ENCODE measurements at regions not wholly inside any gene's neighbourhood (a gene's known extent, or its start where the extent isn't known, plus 50 kb on each side); places are given as distances from the start of the nearest gene placed in this dataset.

DNA sequence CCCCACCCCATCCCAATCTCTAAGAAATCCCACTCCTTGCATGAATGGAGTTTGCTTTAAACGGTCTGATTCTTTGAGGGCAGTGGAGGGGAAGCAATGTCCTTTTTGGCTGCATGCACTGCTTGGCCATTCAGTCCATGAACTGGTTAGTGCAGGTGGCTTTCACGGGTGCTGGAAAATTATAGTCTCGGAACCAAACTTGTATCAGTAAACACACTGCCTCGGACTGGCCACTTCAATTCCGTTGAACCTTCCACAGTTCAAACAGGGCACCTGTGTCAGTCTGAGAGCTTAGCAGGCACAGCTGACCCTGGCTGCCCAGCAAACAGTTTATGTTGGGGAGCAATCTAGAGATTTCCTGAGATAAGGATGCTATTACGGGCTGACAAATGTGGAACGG is 255.6 kb downstream of the DHX15 start:
- BruUV-seq (replicated peaks), result no TSS peak
- Mint-ChIP-seq H3K4me1 (ENCODE audit: insufficient read depth, unreplicated experiment) (peaks cover 23% of the 10 kb centered on the region), H3K4me3 (ENCODE audit: unreplicated experiment) (no peak overlapping the region), H3K27me3 (ENCODE audit: insufficient read depth, unreplicated experiment) (no peaks in the 10 kb centered on the region), H3K27ac (ENCODE audit: low read depth, unreplicated experiment) (no peak overlapping the region), H3K9me3 (ENCODE audit: unreplicated experiment) (no peaks in the 10 kb centered on the region), H3K36me3 (ENCODE audit: insufficient read depth, unreplicated experiment) (peaks cover 5% of the 10 kb centered on the region)
- no peak for DNase-seq (ENCODE audit: unreplicated experiment)
- ChIA-PET POLR2A (no interaction called here), CTCF (interaction anchor here (0.6 kb wide), 1 partner anchor 788 kb away, joined by 3 read pairs; no protein-coding TSS in a partner anchor)
- TF ChIP-seq, protein P1, sequence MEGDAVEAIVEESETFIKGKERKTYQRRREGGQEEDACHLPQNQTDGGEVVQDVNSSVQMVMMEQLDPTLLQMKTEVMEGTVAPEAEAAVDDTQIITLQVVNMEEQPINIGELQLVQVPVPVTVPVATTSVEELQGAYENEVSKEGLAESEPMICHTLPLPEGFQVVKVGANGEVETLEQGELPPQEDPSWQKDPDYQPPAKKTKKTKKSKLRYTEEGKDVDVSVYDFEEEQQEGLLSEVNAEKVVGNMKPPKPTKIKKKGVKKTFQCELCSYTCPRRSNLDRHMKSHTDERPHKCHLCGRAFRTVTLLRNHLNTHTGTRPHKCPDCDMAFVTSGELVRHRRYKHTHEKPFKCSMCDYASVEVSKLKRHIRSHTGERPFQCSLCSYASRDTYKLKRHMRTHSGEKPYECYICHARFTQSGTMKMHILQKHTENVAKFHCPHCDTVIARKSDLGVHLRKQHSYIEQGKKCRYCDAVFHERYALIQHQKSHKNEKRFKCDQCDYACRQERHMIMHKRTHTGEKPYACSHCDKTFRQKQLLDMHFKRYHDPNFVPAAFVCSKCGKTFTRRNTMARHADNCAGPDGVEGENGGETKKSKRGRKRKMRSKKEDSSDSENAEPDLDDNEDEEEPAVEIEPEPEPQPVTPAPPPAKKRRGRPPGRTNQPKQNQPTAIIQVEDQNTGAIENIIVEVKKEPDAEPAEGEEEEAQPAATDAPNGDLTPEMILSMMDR (IDR thresholded peaks at IDR 0.05; ENCODE audit: unreplicated experiment), result no peak
- intact Hi-C loops (cut with micrococcal nuclease), result loop anchor here (10.0 kb wide), 1 partner anchor 224 kb away; no protein-coding TSS in a partner anchor

DNA sequence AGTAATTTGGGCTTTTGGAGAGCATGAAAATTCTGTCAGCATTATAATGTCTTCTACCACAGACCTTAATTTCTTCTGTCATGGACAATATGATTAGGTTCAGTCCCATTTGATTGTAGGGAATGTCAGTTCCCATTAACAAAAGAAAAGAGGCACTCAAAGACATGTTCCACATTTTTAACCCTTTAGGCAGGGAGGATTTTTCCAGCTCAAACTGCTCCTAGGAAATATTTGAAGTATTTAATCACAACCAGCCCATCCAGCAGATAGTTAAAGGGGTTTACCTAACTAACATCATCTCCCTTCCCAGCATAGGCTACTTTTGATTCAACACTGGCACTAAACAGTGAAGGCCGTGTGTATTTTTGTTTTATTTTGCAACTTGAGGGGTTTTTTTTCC is 256.0 kb downstream of the DHX15 start:
- peaks cover 26% of the 10 kb centered on the region for H3K4me1 Mint-ChIP-seq (ENCODE audit: insufficient read depth, unreplicated experiment)
- no TSS peak for BruUV-seq (replicated peaks)
- no peaks in the 10 kb centered on the region for H3K9me3 Mint-ChIP-seq (ENCODE audit: unreplicated experiment)
- peaks cover 5% of the 10 kb centered on the region for H3K36me3 Mint-ChIP-seq (ENCODE audit: insufficient read depth, unreplicated experiment)
- POLR2A ChIA-PET, result no interaction called here
- CTCF ChIA-PET, result interaction anchor here (0.6 kb wide), 1 partner anchor 787 kb away, joined by 3 read pairs; no protein-coding TSS in a partner anchor
- intact Hi-C loops (cut with micrococcal nuclease), result loop anchor here (10.0 kb wide), 1 partner anchor 224 kb away; no protein-coding TSS in a partner anchor
- TF ChIP-seq, protein P1 (IDR thresholded peaks at IDR 0.05; ENCODE audit: unreplicated experiment), result no peak
- no peak overlapping the region for H3K27ac Mint-ChIP-seq (ENCODE audit: low read depth, unreplicated experiment)
- H3K27me3 Mint-ChIP-seq (ENCODE audit: insufficient read depth, unreplicated experiment), result no peaks in the 10 kb centered on the region
- H3K4me3 Mint-ChIP-seq (ENCODE audit: unreplicated experiment), result no peak overlapping the region
- DNase-seq (ENCODE audit: unreplicated experiment), result no peak

DNA sequence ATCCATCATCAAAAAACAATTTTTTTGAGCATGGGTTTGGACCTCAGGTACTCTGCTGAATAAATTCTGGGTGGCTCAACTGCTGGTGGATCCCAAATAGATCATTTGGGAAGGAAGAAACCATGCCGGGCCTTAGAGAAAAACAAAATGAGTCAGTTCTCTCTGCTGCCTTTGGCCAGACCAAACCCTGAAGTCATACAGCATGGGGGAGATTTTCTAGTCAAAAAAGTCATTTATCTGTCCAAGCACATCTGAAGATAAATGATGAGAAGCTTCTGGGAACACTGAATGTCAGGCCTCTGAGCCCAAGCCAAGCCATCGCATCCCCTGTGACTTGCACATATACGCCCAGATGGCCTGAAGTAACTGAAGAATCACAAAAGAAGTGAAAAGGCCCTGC is 261.4 kb downstream of the DHX15 start:
- BruUV-seq (replicated peaks), result no TSS peak
- intact Hi-C loops (cut with micrococcal nuclease), result loop anchor here (10.0 kb wide), 1 partner anchor 218 kb away; no protein-coding TSS in a partner anchor
- TF ChIP-seq, protein P1 (IDR thresholded peaks at IDR 0.05; ENCODE audit: unreplicated experiment), result no peak
- no peaks in the 10 kb centered on the region for H3K9me3 Mint-ChIP-seq (ENCODE audit: unreplicated experiment)
- H3K4me3 Mint-ChIP-seq (ENCODE audit: unreplicated experiment), result no peak overlapping the region
- H3K27me3 Mint-ChIP-seq (ENCODE audit: insufficient read depth, unreplicated experiment), result no peaks in the 10 kb centered on the region
- ChIA-PET POLR2A (interaction anchor here (0.8 to 2.8 kb wide), 5 partner anchors 10 to 454 kb away, joined by 3 to 18 read pairs (median 4); no protein-coding TSS in a partner anchor), CTCF (interaction anchor here (1.0 to 3.4 kb wide), 2 partner anchors 8 to 434 kb away, joined by 3 to 9 read pairs; no protein-coding TSS in a partner anchor)
- peak overlapping the region; percentile 39 for H3K27ac Mint-ChIP-seq (ENCODE audit: low read depth, unreplicated experiment)
- peaks cover 41% of the 10 kb centered on the region for H3K4me1 Mint-ChIP-seq (ENCODE audit: insufficient read depth, unreplicated experiment)
- DNase-seq (ENCODE audit: unreplicated experiment), result peak; percentile 16
- peaks cover 5% of the 10 kb centered on the region for H3K36me3 Mint-ChIP-seq (ENCODE audit: insufficient read depth, unreplicated experiment)

DNA sequence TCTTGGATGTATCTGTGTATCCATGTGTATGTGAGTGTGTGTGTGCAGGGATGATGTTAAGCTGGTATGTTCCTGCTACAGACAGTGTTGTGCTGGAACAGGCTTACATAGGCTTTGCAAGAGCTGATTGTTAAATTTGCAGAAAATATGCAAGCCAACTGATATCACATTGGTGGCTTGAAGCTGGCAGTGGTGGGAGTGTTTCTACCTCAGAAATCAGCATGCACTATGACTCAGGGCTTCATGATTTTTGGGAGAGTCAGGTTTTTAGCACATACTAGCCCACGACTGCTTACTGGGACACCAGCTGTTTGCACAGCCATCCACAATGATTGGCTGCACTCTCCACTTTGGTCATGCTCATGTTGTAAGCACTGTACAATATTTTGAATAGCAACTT is 261.8 kb downstream of the DHX15 start:
- peak overlapping the region; percentile 39 for H3K27ac Mint-ChIP-seq (ENCODE audit: low read depth, unreplicated experiment)
- TF ChIP-seq, protein P1 (IDR thresholded peaks at IDR 0.05; ENCODE audit: unreplicated experiment), result no peak
- CTCF ChIA-PET, result interaction anchor here (0.6 to 3.4 kb wide), 4 partner anchors 9 to 507 kb away, joined by 3 to 9 read pairs (median 4); no protein-coding TSS in a partner anchor
- BruUV-seq (replicated peaks), result no TSS peak
- H3K4me3 Mint-ChIP-seq (ENCODE audit: unreplicated experiment), result no peak overlapping the region
- H3K4me1 Mint-ChIP-seq (ENCODE audit: insufficient read depth, unreplicated experiment), result peaks cover 45% of the 10 kb centered on the region
- intact Hi-C loops (cut with micrococcal nuclease), result loop anchor here (10.0 kb wide), 1 partner anchor 218 kb away; no protein-coding TSS in a partner anchor
- peaks cover 5% of the 10 kb centered on the region for H3K36me3 Mint-ChIP-seq (ENCODE audit: insufficient read depth, unreplicated experiment)
- DNase-seq (ENCODE audit: unreplicated experiment), result peak; percentile 47
- POLR2A ChIA-PET, result interaction anchor here (0.8 to 2.8 kb wide), 7 partner anchors 10 to 454 kb away, joined by 3 to 18 read pairs (median 4); no protein-coding TSS in a partner anchor
- no peaks in the 10 kb centered on the region for H3K9me3 Mint-ChIP-seq (ENCODE audit: unreplicated experiment)
- H3K27me3 Mint-ChIP-seq (ENCODE audit: insufficient read depth, unreplicated experiment), result no peaks in the 10 kb centered on the region
